ENCODE measurements at regions not wholly inside any gene's neighbourhood (a gene's known extent, or its start where the extent isn't known, plus 50 kb on each side); places are given as distances from the start of the nearest gene placed in this dataset.

GRCh38 chr1:233777566-233777965, 126.9 kb upstream of the SLC35F3 start:
- Histone ChIP-seq H3K4me3 (replicated peaks; ENCODE audit: insufficient read depth, low read length) (no peak overlapping the region), H3K27ac (replicated peaks) (no peak overlapping the region), H3K27me3 (ENCODE audit: insufficient read depth, poor library complexity, severe bottlenecking) (no peaks in the 10 kb centered on the region)
- no peak for DNase-seq (ENCODE audit: low read depth in 1 of 2, low spot score in 1 of 2)
- TF ChIP-seq SPI1 (IDR thresholded peaks at IDR 0.05; ENCODE audit: borderline replicate concordance, low read depth) = no peak
- TF ChIP-seq, protein P1, sequence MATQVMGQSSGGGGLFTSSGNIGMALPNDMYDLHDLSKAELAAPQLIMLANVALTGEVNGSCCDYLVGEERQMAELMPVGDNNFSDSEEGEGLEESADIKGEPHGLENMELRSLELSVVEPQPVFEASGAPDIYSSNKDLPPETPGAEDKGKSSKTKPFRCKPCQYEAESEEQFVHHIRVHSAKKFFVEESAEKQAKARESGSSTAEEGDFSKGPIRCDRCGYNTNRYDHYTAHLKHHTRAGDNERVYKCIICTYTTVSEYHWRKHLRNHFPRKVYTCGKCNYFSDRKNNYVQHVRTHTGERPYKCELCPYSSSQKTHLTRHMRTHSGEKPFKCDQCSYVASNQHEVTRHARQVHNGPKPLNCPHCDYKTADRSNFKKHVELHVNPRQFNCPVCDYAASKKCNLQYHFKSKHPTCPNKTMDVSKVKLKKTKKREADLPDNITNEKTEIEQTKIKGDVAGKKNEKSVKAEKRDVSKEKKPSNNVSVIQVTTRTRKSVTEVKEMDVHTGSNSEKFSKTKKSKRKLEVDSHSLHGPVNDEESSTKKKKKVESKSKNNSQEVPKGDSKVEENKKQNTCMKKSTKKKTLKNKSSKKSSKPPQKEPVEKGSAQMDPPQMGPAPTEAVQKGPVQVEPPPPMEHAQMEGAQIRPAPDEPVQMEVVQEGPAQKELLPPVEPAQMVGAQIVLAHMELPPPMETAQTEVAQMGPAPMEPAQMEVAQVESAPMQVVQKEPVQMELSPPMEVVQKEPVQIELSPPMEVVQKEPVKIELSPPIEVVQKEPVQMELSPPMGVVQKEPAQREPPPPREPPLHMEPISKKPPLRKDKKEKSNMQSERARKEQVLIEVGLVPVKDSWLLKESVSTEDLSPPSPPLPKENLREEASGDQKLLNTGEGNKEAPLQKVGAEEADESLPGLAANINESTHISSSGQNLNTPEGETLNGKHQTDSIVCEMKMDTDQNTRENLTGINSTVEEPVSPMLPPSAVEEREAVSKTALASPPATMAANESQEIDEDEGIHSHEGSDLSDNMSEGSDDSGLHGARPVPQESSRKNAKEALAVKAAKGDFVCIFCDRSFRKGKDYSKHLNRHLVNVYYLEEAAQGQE (IDR thresholded peaks at IDR 0.05; ENCODE audit: insufficient replicate concordance, low read depth) = no peak
- no peak for TF ChIP-seq POLR2AphosphoS5 (IDR thresholded peaks at IDR 0.05; ENCODE audit: low read depth)
- TF ChIP-seq, protein P2, sequence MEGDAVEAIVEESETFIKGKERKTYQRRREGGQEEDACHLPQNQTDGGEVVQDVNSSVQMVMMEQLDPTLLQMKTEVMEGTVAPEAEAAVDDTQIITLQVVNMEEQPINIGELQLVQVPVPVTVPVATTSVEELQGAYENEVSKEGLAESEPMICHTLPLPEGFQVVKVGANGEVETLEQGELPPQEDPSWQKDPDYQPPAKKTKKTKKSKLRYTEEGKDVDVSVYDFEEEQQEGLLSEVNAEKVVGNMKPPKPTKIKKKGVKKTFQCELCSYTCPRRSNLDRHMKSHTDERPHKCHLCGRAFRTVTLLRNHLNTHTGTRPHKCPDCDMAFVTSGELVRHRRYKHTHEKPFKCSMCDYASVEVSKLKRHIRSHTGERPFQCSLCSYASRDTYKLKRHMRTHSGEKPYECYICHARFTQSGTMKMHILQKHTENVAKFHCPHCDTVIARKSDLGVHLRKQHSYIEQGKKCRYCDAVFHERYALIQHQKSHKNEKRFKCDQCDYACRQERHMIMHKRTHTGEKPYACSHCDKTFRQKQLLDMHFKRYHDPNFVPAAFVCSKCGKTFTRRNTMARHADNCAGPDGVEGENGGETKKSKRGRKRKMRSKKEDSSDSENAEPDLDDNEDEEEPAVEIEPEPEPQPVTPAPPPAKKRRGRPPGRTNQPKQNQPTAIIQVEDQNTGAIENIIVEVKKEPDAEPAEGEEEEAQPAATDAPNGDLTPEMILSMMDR (IDR thresholded peaks at IDR 0.05; ENCODE audit: insufficient read depth, low read length) = no peak
- no peak for TF ChIP-seq GABPA (IDR thresholded peaks at IDR 0.05; ENCODE audit: low read depth)

DNA sequence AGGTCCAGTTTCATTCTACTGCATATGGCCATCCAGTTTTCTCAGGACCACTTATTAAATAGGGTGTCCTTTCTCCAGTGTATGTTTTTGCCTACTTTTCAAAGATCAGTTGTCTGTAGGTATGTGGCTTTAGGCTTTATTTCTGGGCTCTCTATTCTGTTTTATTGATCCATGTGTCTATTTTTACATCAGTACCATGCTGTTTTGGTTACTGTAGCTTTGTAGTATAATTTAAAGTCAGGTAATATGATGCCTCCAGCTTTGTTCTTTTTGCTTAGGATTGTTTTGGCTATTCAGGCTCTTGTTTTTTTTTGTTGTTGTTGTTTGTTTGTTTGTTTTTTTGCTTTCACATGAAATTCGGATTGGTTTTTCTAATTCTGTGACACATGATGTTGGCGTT, 124.4 kb upstream of the SLC35F3 start:
- TF ChIP-seq, protein P2 (IDR thresholded peaks at IDR 0.05; ENCODE audit: insufficient read depth, low read length) = no peak
- no peak for TF ChIP-seq GABPA (IDR thresholded peaks at IDR 0.05; ENCODE audit: low read depth)
- H3K27ac ChIP-seq (replicated peaks) = no peak overlapping the region
- H3K27me3 ChIP-seq (ENCODE audit: insufficient read depth, poor library complexity, severe bottlenecking) = no peaks in the 10 kb centered on the region
- H3K4me3 ChIP-seq (replicated peaks; ENCODE audit: insufficient read depth, low read length) = no peak overlapping the region
- no peak for DNase-seq (ENCODE audit: low read depth in 1 of 2, low spot score in 1 of 2)

DNA sequence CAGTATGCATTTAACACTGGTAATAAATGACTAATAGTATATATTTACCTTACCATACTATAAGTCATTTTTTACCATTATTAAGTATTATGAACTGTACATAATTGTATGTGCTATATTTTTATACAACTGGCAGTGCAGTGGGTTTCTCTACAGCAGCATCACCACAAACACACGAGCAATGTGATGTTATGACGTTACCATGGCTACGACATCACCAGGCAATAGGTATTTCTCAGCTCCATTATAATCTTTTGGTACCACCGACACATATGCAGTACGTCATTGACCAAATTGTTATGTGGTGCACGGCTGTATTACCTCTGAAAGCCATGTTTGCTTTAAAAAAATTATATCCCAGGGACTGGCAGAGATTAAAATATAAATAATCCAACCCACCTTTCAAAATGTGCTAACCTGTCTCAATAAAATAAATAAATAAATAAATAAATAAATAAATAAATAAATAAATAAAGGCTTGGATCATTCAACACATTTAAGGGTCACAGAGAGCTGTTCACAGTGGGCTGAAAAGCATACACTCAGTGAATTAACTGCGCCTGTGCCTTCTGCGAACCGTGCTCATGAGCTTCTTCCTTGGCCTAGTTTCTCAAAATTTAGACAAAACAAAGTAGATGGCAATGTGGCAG, 121.4 kb upstream of the SLC35F3 start:
- H3K4me3 ChIP-seq (replicated peaks; ENCODE audit: insufficient read depth, low read length) = no peak overlapping the region

GRCh38 chr1:233787599-233787998, 116.9 kb upstream of the SLC35F3 start:
- H3K4me3 ChIP-seq (replicated peaks; ENCODE audit: insufficient read depth, low read length) = no peak overlapping the region
- TF ChIP-seq SPI1 (IDR thresholded peaks at IDR 0.05; ENCODE audit: borderline replicate concordance, low read depth) (no peak), POLR2AphosphoS5 (IDR thresholded peaks at IDR 0.05; ENCODE audit: low read depth) (no peak), GABPA (IDR thresholded peaks at IDR 0.05; ENCODE audit: low read depth) (no peak)
- TF ChIP-seq, protein P1 (IDR thresholded peaks at IDR 0.05; ENCODE audit: insufficient replicate concordance, low read depth) = no peak
- TF ChIP-seq, protein P2 (IDR thresholded peaks at IDR 0.05; ENCODE audit: insufficient read depth, low read length) = no peak
- DNase-seq (ENCODE audit: low read depth in 1 of 2, low spot score in 1 of 2) = no peak

More for the DNA sequence above, 121.4 kb upstream of the SLC35F3 start:
- no peaks in the 10 kb centered on the region for H3K27me3 ChIP-seq (ENCODE audit: insufficient read depth, poor library complexity, severe bottlenecking)
- TF ChIP-seq, protein P2 (IDR thresholded peaks at IDR 0.05; ENCODE audit: insufficient read depth, low read length) = no peak
- TF ChIP-seq POLR2AphosphoS5 (IDR thresholded peaks at IDR 0.05; ENCODE audit: low read depth) = no peak
- no peak for TF ChIP-seq SPI1 (IDR thresholded peaks at IDR 0.05; ENCODE audit: borderline replicate concordance, low read depth)
- H3K27ac ChIP-seq (replicated peaks) = no peak overlapping the region
- DNase-seq (ENCODE audit: low read depth in 1 of 2, low spot score in 1 of 2) = no peak

More at GRCh38 chr1:233787599-233787998, 116.9 kb upstream of the SLC35F3 start:
- no peak overlapping the region for H3K27ac ChIP-seq (replicated peaks)
- H3K27me3 ChIP-seq (ENCODE audit: insufficient read depth, poor library complexity, severe bottlenecking) = no peaks in the 10 kb centered on the region
